Ecto neural progenitor cell (in vitro differentiated cells): ENCODE measurements at regions not wholly inside any gene's neighbourhood (a gene's known extent, or its start where the extent isn't known, plus 50 kb on each side); places are given as distances from the start of the nearest gene placed in this dataset.

Source experiments
- DNase-seq: peaks from one replicate; pipeline ENCODE4 v3.0.0-alpha.2; 2018; ENCODE audit warnings: low spot score

DNA sequence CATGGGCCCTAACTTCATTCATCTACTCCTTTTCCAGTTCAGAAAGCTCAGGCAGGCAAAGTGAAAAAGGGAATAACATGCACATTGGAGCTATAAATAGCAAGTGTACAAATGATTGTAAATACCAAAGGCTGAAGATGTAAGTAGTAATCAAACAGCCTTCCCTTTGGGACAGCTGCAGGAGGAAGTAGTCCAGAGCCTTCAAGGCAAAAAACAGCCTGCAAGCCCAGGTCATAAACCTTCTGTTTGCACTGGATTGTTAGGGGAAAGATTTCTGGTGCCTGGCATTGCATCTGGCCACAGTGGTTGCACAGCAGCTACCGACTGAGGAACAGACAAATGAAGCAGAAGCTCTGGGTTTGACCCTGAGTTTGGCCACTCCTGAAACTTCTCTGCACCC, 98.6 kb upstream of the PMFBP1 start:
- no peak for DNase-seq

DNA sequence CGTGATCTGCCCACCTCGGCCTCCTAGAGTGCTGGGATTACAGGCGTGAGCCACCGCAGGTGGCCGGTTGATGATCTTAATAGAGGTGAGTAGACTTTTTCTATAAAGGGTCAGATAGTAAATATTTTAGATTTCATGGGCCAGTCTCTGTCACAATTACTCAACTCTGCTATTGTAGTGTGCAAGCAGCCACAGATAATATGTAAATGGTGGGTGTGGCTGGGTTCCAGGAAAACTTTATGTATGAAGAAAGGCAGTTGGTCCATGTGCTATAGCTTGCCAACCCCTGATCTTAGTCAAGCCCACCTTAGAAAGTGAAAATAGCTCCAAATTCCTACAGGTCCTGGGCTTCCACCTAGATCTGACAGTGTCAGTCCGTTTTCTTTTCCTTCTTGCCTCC, 94.9 kb upstream of the PMFBP1 start:
- no peak for DNase-seq

DNA sequence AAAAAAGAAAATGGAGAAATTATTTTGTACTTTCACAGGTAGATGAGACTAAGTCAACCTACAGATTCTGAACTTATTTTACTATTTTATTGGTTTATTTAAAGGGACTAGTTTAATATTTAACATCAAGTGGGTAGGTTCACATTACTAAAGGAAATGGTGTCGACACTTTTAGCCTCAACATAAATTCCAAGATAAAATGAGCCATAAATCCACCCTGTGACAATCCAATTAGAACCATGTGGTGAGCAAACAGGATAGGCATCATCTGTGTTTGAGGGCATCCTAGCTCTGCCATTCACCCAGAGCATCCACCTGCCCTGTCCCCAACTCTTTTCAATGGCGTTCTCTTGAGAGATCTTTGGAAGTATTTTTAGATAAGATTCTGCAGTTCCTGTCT, 92.8 kb upstream of the PMFBP1 start:
- no peak for DNase-seq

DNA sequence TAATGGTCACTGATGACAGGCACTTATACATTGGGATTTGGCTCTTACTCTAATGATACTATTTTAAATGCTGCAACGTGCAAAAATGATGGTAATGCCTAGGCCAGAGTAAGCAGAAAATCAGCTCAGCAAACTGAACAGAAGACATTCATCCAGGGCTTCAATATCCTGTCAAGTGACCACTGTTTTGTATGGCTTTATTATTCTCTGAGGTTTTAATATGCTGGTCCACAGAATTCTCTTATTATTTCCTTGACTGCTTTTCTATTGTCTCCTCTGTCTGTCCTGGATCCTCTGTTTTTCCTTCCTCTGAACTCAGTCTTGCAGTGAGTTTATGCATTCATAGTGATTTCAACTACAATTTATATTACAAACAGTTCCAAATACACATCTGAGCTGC, 90.8 kb upstream of the PMFBP1 start:
- DNase-seq: no peak

DNA sequence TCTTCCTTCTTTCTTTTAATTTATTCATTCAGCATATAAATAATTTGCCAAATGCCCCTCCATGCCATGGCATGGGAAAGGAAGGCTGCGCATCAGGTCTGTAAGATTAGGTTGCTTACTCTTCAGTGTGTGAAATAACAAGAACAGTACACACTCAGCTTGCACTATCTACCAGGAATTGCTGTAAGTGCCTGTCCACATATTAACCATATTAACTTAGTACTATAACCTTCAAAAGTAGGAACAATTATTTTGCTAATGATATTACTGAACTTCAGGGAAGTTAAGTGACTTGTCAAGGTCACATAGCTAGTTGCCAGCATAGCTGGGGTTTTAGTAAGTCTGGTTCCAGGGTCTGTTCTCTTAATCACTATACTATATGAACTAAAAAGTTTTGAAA, 89.2 kb upstream of the PMFBP1 start:
- no peak for DNase-seq

DNA sequence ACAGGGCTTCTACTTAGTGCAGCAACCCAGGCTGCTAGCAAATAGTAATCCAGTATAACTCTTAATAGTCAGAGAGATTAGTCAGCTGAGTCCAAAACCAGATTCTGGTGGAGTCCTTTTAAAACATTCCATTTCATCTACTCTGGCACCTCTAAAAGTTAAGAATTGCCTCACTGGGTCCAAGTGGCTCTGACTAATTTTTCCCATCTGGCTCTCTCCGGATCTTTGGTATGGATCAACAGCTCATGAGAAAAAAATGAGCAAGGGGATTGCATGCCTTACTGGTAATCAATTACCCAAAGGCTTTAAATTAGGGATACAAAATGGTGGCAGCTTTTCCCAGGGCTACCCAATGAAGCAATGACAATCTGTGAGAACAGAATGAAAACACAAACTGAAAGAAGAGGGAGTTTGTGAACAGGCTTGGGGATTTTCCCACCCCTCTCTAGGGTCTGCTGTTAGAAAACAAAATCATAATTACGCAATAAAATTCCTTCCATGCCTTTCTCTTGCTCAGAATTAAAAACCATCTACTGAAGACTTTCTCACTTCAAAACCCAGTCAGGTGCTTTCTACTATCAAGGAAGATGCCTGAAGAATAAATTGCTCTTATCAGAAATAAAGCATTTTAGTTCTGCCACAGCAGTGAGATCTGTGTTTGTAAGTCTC, 84.6 kb upstream of the PMFBP1 start:
- no peak for DNase-seq

DNA sequence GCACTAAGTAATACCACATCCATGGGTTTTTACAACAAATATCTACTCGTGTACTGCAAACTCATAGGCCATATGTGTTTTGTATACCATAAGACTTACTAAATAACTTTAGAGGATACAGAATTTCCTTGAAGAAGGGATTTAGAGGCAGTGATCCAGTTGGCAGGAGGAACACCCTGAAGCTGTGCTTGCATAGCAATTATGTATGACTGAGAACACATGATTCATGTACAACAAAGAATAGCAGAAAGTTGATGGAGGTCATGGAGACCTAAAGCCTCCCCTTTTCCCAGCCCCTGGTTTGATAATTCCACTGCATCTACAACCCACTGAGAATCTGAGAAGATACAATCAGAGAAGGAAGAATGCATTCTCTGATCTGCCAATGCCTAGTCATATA, 83.8 kb upstream of the PMFBP1 start:
- no peak for DNase-seq

DNA sequence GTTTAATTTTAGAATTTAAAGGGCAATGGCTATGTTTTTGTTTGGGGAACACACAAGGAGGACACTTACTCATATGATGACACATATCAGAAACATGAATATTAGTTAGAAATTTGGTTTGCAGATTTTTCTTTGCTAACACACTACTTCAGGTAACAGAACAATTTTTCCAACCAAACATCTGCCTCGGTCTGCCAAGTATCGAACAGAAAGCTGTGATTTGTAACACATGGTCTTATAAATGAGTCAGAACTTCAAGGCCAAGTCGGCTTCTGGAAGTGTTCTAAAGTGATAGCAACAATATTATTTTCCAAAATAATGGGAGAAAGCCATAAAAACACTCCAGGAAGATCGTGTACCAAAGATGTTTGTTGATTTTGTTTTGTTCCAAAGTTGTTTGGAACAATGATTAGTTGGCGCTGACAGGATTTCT, 75.9 kb upstream of the PMFBP1 start:
- DNase-seq: no peak

DNA sequence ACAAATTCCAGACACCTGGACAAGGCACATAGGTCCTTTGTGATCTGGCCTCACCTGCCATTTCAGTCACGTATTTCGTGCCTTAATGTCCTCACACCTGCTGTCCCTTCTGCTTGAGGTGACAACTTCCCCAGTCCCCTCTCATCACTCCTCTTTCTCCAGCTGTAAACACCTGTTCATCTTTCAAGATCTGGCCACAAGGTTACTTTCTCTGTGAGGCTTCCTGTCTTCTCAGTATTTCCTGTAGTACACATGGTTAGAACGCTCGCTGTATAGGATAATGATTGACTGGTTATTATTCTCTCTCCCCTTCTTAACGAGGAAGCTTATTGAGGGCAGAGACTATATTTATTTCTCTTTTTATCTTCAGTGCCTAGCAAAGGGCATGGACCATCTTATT, 74.5 kb upstream of the PMFBP1 start:
- no peak for DNase-seq

DNA sequence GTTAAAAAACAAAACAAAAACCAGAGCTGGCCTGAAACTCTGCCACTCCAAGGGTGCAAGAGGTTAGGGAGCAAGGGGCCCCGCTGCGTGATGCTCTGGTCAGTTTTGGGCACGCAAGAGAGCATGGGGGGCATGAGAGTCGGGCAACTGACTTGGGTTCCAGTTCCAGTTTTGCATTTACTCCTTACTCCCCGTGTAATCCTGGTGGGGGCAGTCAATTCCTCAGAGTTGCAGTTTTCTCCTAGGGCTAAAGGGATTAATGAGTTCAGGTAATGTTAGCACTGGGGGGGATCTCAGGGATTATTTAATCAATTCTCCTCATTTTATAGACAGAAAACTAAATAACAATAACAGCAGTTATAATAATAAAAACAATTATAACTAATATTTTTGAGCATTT, 72.9 kb upstream of the PMFBP1 start:
- DNase-seq: no peak

DNA sequence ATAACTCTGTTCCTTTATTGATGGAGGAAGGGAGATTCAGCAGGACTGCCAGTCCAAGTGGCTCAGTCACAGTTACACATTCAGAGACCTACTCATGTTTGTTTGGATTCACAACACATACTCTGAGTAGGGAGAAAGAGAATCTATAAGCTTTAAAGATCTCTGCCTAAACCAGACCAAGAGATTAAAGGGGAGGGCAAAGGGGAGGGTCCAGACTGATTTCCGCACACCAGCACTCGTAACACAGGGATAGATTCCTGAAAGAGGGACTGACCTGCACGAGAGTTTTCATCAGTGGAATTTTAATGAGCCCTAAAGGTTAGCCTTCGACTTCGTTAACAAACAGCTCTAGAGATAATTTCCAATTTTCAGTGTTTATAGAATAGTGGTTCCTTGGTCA, 71.7 kb upstream of the PMFBP1 start:
- DNase-seq: no peak

DNA sequence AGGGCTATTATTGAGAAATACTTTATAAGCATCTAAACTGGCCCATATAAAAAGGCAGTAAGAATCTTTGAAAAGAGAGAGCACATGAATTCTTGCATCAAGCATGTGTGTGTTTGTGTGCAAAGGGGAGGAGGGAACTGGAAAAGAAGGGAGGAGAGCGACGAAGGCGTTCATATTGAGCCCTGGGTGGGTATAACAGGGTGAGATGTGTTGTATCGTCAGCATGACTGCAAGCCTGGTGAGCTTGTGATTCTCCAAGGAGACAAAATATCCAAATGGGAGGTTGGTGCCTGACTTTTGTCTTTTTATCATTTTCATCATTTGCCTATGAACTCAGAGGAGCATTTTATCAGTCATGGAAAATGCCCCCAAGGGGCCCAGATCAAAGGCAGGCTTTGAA, 70.8 kb upstream of the PMFBP1 start:
- no peak for DNase-seq

DNA sequence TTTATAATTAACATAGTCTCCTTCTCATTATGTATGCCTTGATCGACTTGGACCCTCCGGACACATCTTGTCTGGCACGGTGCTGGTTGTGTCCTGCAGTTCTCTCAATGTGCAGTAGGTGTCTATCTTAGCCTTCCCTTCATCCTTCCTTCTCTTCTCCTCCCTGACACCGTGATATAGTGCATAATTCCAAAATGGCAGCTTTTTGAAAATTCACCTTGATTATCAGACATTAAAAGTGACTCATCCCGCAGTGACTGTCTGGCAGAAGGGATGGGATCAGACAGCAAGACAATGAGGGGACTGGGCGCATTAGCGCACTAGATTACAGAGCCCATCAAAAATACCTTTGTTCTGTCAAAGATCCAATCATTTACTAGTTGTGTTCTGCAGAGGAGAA, 70.0 kb upstream of the PMFBP1 start:
- DNase-seq: no peak

DNA sequence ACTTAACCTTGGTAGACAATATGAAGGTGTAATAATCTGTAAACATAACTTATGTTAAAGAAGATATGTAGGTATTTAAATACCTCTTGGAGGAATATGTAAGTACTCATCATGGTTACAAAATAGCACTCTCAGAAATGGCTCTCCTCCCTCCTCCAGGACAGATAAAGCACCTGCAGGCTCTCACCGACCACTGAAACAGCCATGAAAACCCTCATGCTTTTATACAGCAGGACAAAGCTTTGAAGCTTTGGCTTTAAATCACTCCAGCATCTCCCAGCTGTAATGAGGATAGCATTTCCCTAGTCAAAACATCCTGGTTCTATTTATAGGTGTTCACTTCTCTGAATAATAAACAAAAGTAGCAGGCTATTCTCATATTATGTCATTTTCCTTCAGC, 69.1 kb upstream of the PMFBP1 start:
- no peak for DNase-seq

DNA sequence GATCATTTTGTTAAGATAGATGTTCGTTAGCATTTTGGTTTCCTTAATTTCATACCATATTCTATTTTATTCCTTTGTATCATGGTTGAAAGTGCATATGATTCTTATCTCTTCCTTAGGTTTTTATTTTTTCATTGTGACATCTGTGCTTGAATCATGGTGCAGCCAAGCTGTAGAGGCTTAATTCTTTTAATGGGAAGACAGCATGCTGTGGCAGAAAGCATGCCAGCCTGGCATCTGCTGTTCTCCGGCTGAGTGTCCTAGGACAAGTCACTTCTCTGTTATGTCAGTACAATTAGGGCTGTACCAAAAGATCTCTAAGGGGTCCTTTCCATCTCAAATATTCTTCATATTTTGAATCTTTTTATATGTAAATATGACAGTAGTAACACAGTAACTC, 68.5 kb upstream of the PMFBP1 start:
- no peak for DNase-seq

DNA sequence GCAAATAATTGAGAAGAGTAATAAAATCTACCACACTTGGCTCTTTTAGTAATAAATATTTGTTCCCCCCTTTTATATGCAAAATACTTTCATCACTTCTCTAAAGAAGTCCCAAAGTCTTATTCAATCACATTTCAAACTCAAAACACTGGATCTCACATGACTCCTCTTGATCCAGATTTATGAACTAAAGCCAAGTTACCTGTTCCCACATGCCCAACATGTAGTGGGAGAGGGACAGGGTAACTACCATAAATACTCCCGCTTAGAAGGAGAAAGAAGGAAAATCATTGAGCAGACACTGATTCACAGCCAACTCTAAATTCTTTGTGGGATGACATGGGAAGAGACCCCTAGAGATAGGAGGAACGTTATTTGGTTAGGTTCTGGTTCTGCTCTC, 64.9 kb upstream of the PMFBP1 start:
- no peak for DNase-seq

DNA sequence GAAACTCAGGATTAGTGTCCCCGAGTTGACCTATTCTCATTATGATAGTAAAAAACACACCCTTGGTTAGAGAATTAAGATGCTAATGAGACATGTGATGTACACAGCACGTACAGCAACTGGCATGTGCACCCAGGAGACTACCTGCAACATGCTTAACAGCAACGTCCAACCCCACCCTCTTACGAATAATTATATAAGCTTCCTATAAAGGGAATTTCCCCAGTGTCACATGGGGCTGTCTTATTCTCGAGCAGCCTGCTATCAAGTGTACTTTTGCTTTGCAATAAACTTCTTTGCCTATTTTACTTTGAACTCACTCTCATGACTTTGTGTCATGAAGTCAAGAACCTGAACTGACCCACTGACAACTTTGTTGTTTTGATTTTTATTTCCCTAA, 62.4 kb upstream of the PMFBP1 start:
- DNase-seq: no peak

DNA sequence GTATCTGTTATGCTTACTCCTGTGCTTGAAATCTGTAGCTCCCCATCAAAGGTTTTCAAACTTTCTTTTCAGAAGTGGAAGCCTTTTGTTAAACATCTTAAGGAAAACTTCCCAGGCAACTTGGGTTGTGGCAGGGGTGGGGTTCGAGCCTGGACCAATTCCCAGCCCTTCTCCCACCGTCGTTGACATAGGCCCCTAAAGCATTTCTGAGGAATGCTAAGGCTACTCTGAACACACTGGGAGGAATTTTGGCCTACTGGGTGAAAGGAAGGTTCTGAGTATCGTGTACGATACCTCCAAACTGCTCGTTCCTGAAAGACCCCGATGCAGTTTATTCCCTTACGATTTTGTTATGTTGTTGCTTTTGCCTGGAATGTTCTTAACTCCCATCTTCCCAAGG, 56.1 kb upstream of the PMFBP1 start:
- DNase-seq: no peak

DNA sequence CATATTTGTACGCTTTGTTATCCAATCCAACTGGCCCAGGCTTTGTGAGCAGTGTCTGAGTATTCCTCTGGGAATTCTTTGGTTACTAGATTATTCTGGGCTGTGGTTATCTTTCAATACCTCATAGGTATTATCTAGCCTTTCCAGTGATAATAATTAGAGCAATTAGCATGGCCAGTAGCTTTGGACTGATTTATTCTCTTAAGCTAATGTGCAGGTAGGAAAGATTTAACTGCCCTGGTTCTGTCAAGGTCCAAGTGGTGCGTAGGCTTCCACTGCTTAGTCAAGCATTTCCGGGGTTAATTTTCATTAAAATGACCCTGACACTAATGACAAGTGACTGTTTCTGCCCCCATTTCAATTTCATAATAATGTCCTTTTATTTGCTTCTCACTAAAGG, 54.2 kb upstream of the PMFBP1 start:
- no peak for DNase-seq

DNA sequence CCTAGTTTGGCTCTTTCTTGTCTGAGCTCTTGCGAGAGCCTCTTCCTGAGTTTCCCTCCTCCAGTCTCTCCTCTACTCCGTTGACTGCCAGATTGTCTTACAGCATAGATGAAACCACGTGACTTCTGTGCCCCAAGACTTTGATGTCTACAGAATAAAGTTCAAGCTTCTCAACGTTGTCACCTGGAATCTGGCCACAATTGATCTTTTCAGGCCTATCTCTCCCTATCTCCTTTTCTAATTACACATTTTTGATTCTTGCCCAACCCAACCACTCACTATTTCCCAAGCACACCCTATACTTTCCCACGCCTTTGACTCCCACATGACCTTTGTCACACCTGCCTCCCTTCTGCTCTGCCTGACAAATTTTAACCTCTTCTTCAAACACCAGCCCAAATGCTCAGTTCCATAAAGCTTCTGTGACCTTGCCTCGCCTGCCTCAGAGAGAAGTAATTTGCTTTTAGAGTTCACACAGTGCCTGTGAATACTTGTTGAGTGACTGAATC, 52.4 kb upstream of the PMFBP1 start:
- no peak for DNase-seq

DNA sequence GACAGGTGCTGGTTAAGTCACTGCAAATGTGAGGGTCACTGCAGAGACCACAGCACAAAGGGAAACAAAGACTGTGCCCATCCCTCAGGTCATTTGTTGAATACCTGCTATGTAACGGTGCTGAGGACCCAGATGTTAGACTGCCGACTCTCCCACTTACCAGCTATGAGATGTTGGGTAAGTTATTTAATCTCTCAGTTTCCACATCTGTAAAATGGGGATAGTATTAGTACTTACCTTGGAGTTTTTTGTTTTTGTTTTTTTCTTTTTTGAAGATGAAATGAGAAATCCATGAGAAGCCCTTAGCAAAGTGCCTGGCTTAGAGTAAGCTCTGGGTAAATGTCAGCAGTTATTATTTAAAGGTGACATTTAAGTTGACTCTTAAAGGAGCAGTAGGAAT, 50.5 kb upstream of the PMFBP1 start:
- DNase-seq: no peak
